K562 (cell line): ENCODE measurements at regions not wholly inside any gene's neighbourhood (a gene's known extent, or its start where the extent isn't known, plus 50 kb on each side); places are given as distances from the start of the nearest gene placed in this dataset.

ENCODE experiments used
- ATAC-seq: fragments of 200-7000 bp; cut with Tn5 transposase; 3 replicates; pipeline ENCODE4 v1.9.1; 2020; ENCODE audit warnings: moderate library complexity
- BruUV-seq: library from RNA; stranded (reverse); fragments of 400-500 nt; replicated peaks from 2 replicates; lab custom pipeline; 2021; lab: Mats Ljungman, UMichigan
- CTCF ChIA-PET: fragments of 300-600 bp; formaldehyde crosslinking; extraction: SDS; loops from one replicate; lab custom pipeline; 2021; ENCODE audit warnings: low intra/inter-chr PET ratio; lab: Yijun Ruan, JAX
- POLR2A ChIA-PET: fragments of 300-600, 350-650 bp; sonication (Branson Sonifier 250); formaldehyde crosslinking; extraction: SDS; loops from one replicate; lab custom pipeline; 2021; ENCODE audit warnings: antibody characterized with exemption, inconsistent platforms; lab: Yijun Ruan, JAX
- DNase-seq, 4 experiments: peaks; one replicate each; pipeline versions ENCODE4 v3.0.0 to v3.0.0-alpha.2; 2011 to 2018; ENCODE audit warnings: low spot score in 3 of 4, mixed read lengths in 3 of 4; ENCODE audit errors: extremely low read depth in 1 of 4
- FAIRE-seq: peaks from 2 replicates; lab custom pipeline; 2011; peaks lifted over from hg19 to GRCh38; lab: Jason Lieb, UNC
- H2AFZ ChIP-seq: 2 replicates; pipeline ENCODE4 v1.6.0; 2011; ENCODE audit warnings: low read depth, low read length, control low read depth, inconsistent platforms
- H3K27ac ChIP-seq: fragments of 200-600 bp; 3 replicates; pipeline ENCODE4 v1.8.0; 2011; ENCODE audit warnings: low read depth, mild to moderate bottlenecking, control low read depth, inconsistent platforms, low read length, moderate library complexity, mixed read lengths; ENCODE audit errors: extremely low read depth
- H3K27me3 ChIP-seq, 2 experiments: fragments of 300-600 bp in 1 of 2; 2 replicates in 1 of 2; 3 replicates in 1 of 2; pipeline versions ENCODE4 v1.6.0 to v1.8.0; 2011; ENCODE audit warnings: inconsistent platforms in 2 of 2, low read length in 2 of 2, mild to moderate bottlenecking in 1 of 2, mixed read lengths in 1 of 2, moderate library complexity in 1 of 2; ENCODE audit not compliant: control insufficient read depth in 2 of 2, insufficient read depth in 2 of 2
- H3K36me3 ChIP-seq: fragments of 300-600 bp; 3 replicates; pipeline ENCODE4 v1.8.0; 2011; ENCODE audit warnings: mild to moderate bottlenecking, low read length, inconsistent platforms; ENCODE audit not compliant: control insufficient read depth, insufficient read depth
- H3K4me1 ChIP-seq, 2 experiments: fragments of 200-600 bp in 1 of 2; replicated peaks in 1 of 2; 2 replicates in 1 of 2; 3 replicates in 1 of 2; pipeline versions ENCODE4 v1.5.1 to v1.8.0; 2011; ENCODE audit warnings: inconsistent platforms in 2 of 2, low read length in 2 of 2, mild to moderate bottlenecking in 1 of 2, mixed read lengths in 1 of 2, moderate library complexity in 1 of 2; ENCODE audit not compliant: control insufficient read depth in 2 of 2, insufficient read depth in 2 of 2
- H3K4me2 ChIP-seq: 2 replicates; pipeline ENCODE4 v1.6.1; 2011; ENCODE audit warnings: low read length, control low read depth, inconsistent platforms, mixed read lengths; ENCODE audit not compliant: insufficient read depth
- H3K4me3 ChIP-seq: fragments of 200-600 bp; sonication (generic), shearing (Covaris generic); 2 replicates; pipeline ENCODE4 v1.5.1; 2016; ENCODE audit warnings: control low read depth, inconsistent platforms
- H3K79me2 ChIP-seq: fragments of 200-600 bp; 3 replicates; pipeline ENCODE4 v1.8.0; 2011; ENCODE audit warnings: low read length, inconsistent platforms; ENCODE audit not compliant: control insufficient read depth, insufficient read depth
- H3K9ac ChIP-seq, 2 experiments: 2 replicates each; pipeline versions ENCODE4 v1.6.0 to v1.6.1; 2011; ENCODE audit warnings: low read depth in 2 of 2, low read length in 2 of 2, control low read depth in 1 of 2, inconsistent platforms in 1 of 2, mild to moderate bottlenecking in 1 of 2, mixed read lengths in 1 of 2; ENCODE audit not compliant: insufficient read depth in 1 of 2
- H3K9me1 ChIP-seq: one replicate; pipeline ENCODE4 v1.6.0; 2011; ENCODE audit warnings: inconsistent platforms, mild to moderate bottlenecking, low read length, moderate library complexity; ENCODE audit not compliant: control insufficient read depth, insufficient read depth
- H3K9me3 ChIP-seq: replicated peaks from 2 replicates; pipeline ENCODE4 v1.5.1; 2011; ENCODE audit warnings: low read depth, low read length, inconsistent platforms; ENCODE audit not compliant: control insufficient read depth, insufficient read depth
- H4K20me1 ChIP-seq: replicated peaks from 2 replicates; pipeline ENCODE4 v1.6.1; 2011; ENCODE audit warnings: low read length, inconsistent platforms, mixed read lengths; ENCODE audit not compliant: control insufficient read depth, insufficient read depth
- CREBBP ChIP-seq: IDR thresholded peaks from one replicate; pipeline ENCODE4 v1.6.1; 2012; ENCODE audit warnings: low read depth, mild to moderate bottlenecking, control low read depth, inconsistent platforms, low read length
- CXXC5 ChIP-seq: fragments of 250-450 bp; sonication (Bioruptor Pico); IDR thresholded peaks from 2 replicates; pipeline ENCODE4 v1.8.0; 2022; ENCODE audit warnings: inconsistent platforms, mild to moderate bottlenecking, moderate library complexity
- NFYB ChIP-seq: IDR thresholded peaks from 2 replicates; pipeline ENCODE4 v1.6.1; 2011; ENCODE audit warnings: mild to moderate bottlenecking, moderate library complexity; ENCODE audit not compliant: insufficient read length; ENCODE audit errors: extremely low read depth
- NR2C2 ChIP-seq, 2 experiments: fragments of 200-800 bp in 1 of 2; sonication (Bioruptor generic) in 1 of 2; sonication (generic) in 1 of 2; formaldehyde crosslinking in 1 of 2; IDR thresholded peaks; 2 replicates each; pipeline versions ENCODE4 v1.6.1 to v1.8.0; 2016 to 2022; ENCODE audit warnings: mild to moderate bottlenecking in 1 of 2, missing compliant biosample characterization in 1 of 2, missing genetic modification characterization in 1 of 2, missing genetic modification reagents in 1 of 2
- POLR2B ChIP-seq: fragments of 450-650 bp; IDR thresholded peaks from 2 replicates; pipeline ENCODE4 v1.6.1; 2018; ENCODE audit warnings: low read depth; ENCODE audit not compliant: partially characterized antibody
- ZFP91 ChIP-seq: sonication (generic); formaldehyde crosslinking; IDR thresholded peaks from 2 replicates; pipeline ENCODE4 v1.8.0; 2022; ENCODE audit warnings: mild to moderate bottlenecking, missing genetic modification reagents
- ZMIZ1 ChIP-seq, 2 experiments: fragments of 150-350 bp in 1 of 2; IDR thresholded peaks; 2 replicates each; pipeline ENCODE4 v1.6.1; 2012 to 2016; ENCODE audit warnings: low read depth in 2 of 2, low read length in 2 of 2, mild to moderate bottlenecking in 1 of 2, moderate library complexity in 1 of 2
- WGBS: fragments of 100-300 bp; shearing (Covaris generic); methylation state at CpG from one replicate; pipeline ENCODE4 v1.1.6; 2016; ENCODE audit warnings: low coverage, mixed read lengths; ENCODE audit not compliant: insufficient coverage; ENCODE audit errors: missing lambda C conversion rate; 5-methylcytosine and 5-hydroxymethylcytosine counted together
- in situ Hi-C: fragments of 300-500 bp; cut with MboI; formaldehyde crosslinking; loops from 4 replicates; pipeline ENCODE4 v1.15.0; 2018; ENCODE audit warnings: inconsistent platforms, mixed read lengths
- intact Hi-C: fragments of 100-400 bp; cut with micrococcal nuclease; formaldehyde crosslinking; loops from 2 replicates; pipeline ENCODE4 v1.14.2; 2022

GRCh38 chr5:161134083-161134482, 282.1 kb upstream of the ATP10B start:
- ChIA-PET POLR2A (interaction anchor here (0.7 kb wide), 2 partner anchors 249 to 383 kb away, joined by 3 read pairs; no protein-coding TSS in a partner anchor), CTCF (no interaction called here)
- no peak for FAIRE-seq
- intact Hi-C loops, result no loop called here
- Histone ChIP-seq H3K4me1 (no peaks in the 10 kb centered on the region), H2AFZ (no peak overlapping the region), H3K9ac (no peak overlapping the region), H3K79me2 (no peaks in the 10 kb centered on the region), H3K4me2 (no peak overlapping the region), H3K4me3 (no peak overlapping the region), H3K9me3 (no peaks in the 10 kb centered on the region), H3K9me1 (no peaks in the 10 kb centered on the region), H4K20me1 (no peaks in the 10 kb centered on the region), H3K36me3 (no peaks in the 10 kb centered on the region), H3K27me3 (no peaks in the 10 kb centered on the region), H3K27ac (no peak overlapping the region)
- 0% methylated on average over 2 of the region's 2 CpGs for WGBS
- in situ Hi-C loops, result no loop called here
- no TSS peak for BruUV-seq
- no peak for DNase-seq
- TF ChIP-seq POLR2B (no peak), CREBBP (no peak)
- no peak for ATAC-seq

GRCh38 chr5:161115941-161116340, 263.9 kb upstream of the ATP10B start:
- Histone ChIP-seq H3K4me1 (no peaks in the 10 kb centered on the region), H3K9ac (no peak overlapping the region), H3K9me3 (0 out of 2 replicates have a peak, but pooled peaks cover 2% of the 10 kb centered on the region), H3K4me3 (no peak overlapping the region), H3K9me1 (no peaks in the 10 kb centered on the region), H3K36me3 (no peaks in the 10 kb centered on the region), H3K79me2 (no peaks in the 10 kb centered on the region), H3K4me2 (no peak overlapping the region), H2AFZ (no peak overlapping the region), H3K27ac (no peak overlapping the region), H4K20me1 (no peaks in the 10 kb centered on the region), H3K27me3 (no peaks in the 10 kb centered on the region)
- WGBS, result 0% methylated on average over 2 of the region's 2 CpGs
- FAIRE-seq (no peak), DNase-seq (no peak), ATAC-seq (no peak)
- in situ Hi-C loops (no loop called here), intact Hi-C loops (no loop called here)
- CTCF ChIA-PET, result no interaction called here
- TF ChIP-seq CXXC5 (CRISPR knock-in tag) (no peak), NFYB (no peak), NR2C2 (CRISPR knock-in tag; IDR thresholded peaks at IDR 0.05) (no peak), NR2C2 (tag; IDR thresholded peaks at IDR 0.05) (no peak), ZFP91 (CRISPR knock-in tag) (no peak), ZMIZ1 (IDR thresholded peaks at IDR 0.05; ENCODE audit: low read depth in 2 of 2, low read length in 2 of 2) (no peak)
- POLR2A ChIA-PET, result no interaction called here
- BruUV-seq, result no TSS peak
